Gastrocnemius medialis (tissue), 4 donors: ENCODE measurements at regions not wholly inside any gene's neighbourhood (a gene's known extent, or its start where the extent isn't known, plus 50 kb on each side); places are given as distances from the start of the nearest gene placed in this dataset.
"Not testable (repeated sequence)": the region's sequence is repeated elsewhere in the genome, so short reads cannot be mapped to it uniquely, and the experiment has no call there.

Experiments used
- ATAC-seq, 2 donors: fragments of 150-250 bp; one replicate each; pipeline ENCODE4 v1.9.1; 2016
- DNase-seq, 2 donors: peaks; one replicate each; pipeline ENCODE4 v3.0.0-alpha.2; 2019
- H3K27ac ChIP-seq, 4 donors: fragments of 200-600 bp; sonication (generic); 1 replicate in 1 of 4; 2 replicates in 3 of 4; pipeline ENCODE4 v1.5.1; 2016 to 2018; ENCODE audit warnings: mild to moderate bottlenecking in 2 of 4, moderate library complexity in 1 of 4
- H3K27me3 ChIP-seq, 3 donors: fragments of 200-600 bp; sonication (generic) in 2 of 3; 1 replicate in 1 of 3; 2 replicates in 2 of 3; pipeline versions ENCODE4 v1.5.1 to v1.6.0; 2016 to 2019; ENCODE audit warnings: mild to moderate bottlenecking in 1 of 3, moderate library complexity in 1 of 3
- H3K36me3 ChIP-seq, 2 donors: fragments of 200-600 bp; sonication (generic) in 1 of 2; one replicate each; pipeline ENCODE4 v1.5.1; 2017 to 2018
- H3K4me1 ChIP-seq, 2 donors: fragments of 200-600 bp; sonication (generic) in 1 of 2; one replicate each; pipeline ENCODE4 v1.5.1; 2016 to 2017; ENCODE audit warnings: mild to moderate bottlenecking in 2 of 2
- H3K4me3 ChIP-seq, 4 donors: fragments of 200-600 bp; sonication (generic) in 3 of 4; 1 replicate in 1 of 4; 2 replicates in 3 of 4; pipeline ENCODE4 v1.5.1; 2016 to 2019; ENCODE audit warnings: mild to moderate bottlenecking in 2 of 4
- H3K9me3 ChIP-seq, 3 donors: fragments of 200-600 bp; sonication (generic) in 2 of 3; 1 replicate in 1 of 3; 2 replicates in 2 of 3; pipeline ENCODE4 v1.5.1; 2016 to 2019
- POLR2A ChIP-seq, 2 donors: fragments of 450-650 bp; IDR thresholded peaks; one replicate each; pipeline ENCODE4 v1.6.1; 2017; ENCODE audit warnings: antibody characterized with exemption in 2 of 2, mild to moderate bottlenecking in 2 of 2, moderate library complexity in 2 of 2
- in situ Hi-C, 4 donors: fragments of 200-750 bp; cut with MboI; loops; one replicate each; pipeline versions ENCODE4 v1.15.0 to v1.8.0; 2017; ENCODE audit warnings: low sequenced_read_pairs in 4 of 4
- intact Hi-C: fragments of 100-400 bp; cut with DNase I; formaldehyde crosslinking; loops from one replicate; pipeline ENCODE4 v1.15.1; 2023; ENCODE audit warnings: low total_unique reads
- TF ChIP-seq, protein P1 (sequence below), 5 experiments: fragments of 450-650 bp in 3 of 5; fragments of 200-600 bp in 2 of 5; sonication (generic) in 2 of 5; IDR thresholded peaks in 4 of 5; conservative IDR thresholded peaks in 1 of 5; 1 replicate in 4 of 5; 2 replicates in 1 of 5; pipeline ENCODE4 v1.5.1; 2016 to 2019; ENCODE audit warnings: antibody characterized with exemption in 5 of 5, mild to moderate bottlenecking in 3 of 5, moderate library complexity in 3 of 5

GRCh38 chr14:84323978-84324377 lies 1206.0 kb upstream of the FLRT2 start:
- Histone ChIP-seq H3K4me3 (no peak overlapping the region), H3K27ac (no peak overlapping the region), H3K4me1 (no peaks in the 10 kb centered on the region), H3K36me3 (no peaks in the 10 kb centered on the region), H3K27me3 (no peaks in the 10 kb centered on the region), H3K9me3 (no peaks in the 10 kb centered on the region)
- intact Hi-C loops, result no loop called here
- in situ Hi-C loops, result no loop called here
- no peak for DNase-seq
- TF ChIP-seq, protein P1, sequence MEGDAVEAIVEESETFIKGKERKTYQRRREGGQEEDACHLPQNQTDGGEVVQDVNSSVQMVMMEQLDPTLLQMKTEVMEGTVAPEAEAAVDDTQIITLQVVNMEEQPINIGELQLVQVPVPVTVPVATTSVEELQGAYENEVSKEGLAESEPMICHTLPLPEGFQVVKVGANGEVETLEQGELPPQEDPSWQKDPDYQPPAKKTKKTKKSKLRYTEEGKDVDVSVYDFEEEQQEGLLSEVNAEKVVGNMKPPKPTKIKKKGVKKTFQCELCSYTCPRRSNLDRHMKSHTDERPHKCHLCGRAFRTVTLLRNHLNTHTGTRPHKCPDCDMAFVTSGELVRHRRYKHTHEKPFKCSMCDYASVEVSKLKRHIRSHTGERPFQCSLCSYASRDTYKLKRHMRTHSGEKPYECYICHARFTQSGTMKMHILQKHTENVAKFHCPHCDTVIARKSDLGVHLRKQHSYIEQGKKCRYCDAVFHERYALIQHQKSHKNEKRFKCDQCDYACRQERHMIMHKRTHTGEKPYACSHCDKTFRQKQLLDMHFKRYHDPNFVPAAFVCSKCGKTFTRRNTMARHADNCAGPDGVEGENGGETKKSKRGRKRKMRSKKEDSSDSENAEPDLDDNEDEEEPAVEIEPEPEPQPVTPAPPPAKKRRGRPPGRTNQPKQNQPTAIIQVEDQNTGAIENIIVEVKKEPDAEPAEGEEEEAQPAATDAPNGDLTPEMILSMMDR (IDR thresholded peaks at IDR 0.05 in 4 of 5, conservative IDR thresholded peaks at IDR 0.05 in 1 of 5), result no peak
- TF ChIP-seq POLR2A (IDR thresholded peaks at IDR 0.05), result no peak
- ATAC-seq, result no peak

DNA sequence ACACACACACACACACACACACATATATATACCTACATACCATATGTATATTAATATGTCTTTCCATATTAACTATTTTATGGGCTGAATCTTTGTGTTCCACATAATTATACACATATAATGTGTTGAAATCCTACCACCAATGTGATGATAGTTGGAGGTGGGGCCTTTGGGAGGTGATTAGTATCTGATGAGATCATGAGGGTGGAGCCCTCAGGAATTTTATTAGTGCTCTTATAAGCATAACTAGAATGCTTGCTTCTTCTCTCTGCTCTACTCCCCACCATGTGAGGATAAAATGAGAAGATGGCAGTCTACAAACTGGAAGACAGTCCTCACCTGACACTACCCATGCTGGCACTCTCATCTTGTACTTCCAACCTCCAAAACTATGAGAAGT lies 1193.5 kb upstream of the FLRT2 start:
- Histone ChIP-seq H3K4me1 (no peaks in the 10 kb centered on the region), H3K27me3 (no peaks in the 10 kb centered on the region), H3K4me3 (no peak overlapping the region), H3K27ac (no peak overlapping the region), H3K9me3 (no peaks in the 10 kb centered on the region), H3K36me3 (no peaks in the 10 kb centered on the region)
- ATAC-seq (no peak), DNase-seq (no peak)
- in situ Hi-C loops, result no loop called here
- intact Hi-C loops, result no loop called here
- TF ChIP-seq, protein P1 (IDR thresholded peaks at IDR 0.05 in 4 of 5, conservative IDR thresholded peaks at IDR 0.05 in 1 of 5), result no peak
- TF ChIP-seq POLR2A (IDR thresholded peaks at IDR 0.05), result no peak

- DNase-seq (no peak), ATAC-seq (no peak)
- no peaks in the 10 kb centered on the region for H3K27me3 ChIP-seq
- no peak overlapping the region for H3K27ac ChIP-seq
- no peaks in the 10 kb centered on the region for H3K4me1 ChIP-seq
- intact Hi-C loops, result no loop called here
- in situ Hi-C loops, result no loop called here
- TF ChIP-seq POLR2A (IDR thresholded peaks at IDR 0.05), result no peak
- TF ChIP-seq, protein P1 (IDR thresholded peaks at IDR 0.05 in 4 of 5, conservative IDR thresholded peaks at IDR 0.05 in 1 of 5), result no peak
- no peaks in the 10 kb centered on the region for H3K36me3 ChIP-seq
- no peaks in the 10 kb centered on the region for H3K9me3 ChIP-seq
- no peak overlapping the region for H3K4me3 ChIP-seq
These were observed 1189.0 kb upstream of the FLRT2 start for GRCh38 chr14:84340938-84341337.

GRCh38 chr14:84341867-84342266 lies 1188.1 kb upstream of the FLRT2 start:
- DNase-seq, H3K27ac ChIP-seq, H3K4me3 ChIP-seq, H3K4me1 ChIP-seq, ATAC-seq, H3K9me3 ChIP-seq, intact Hi-C loops, H3K27me3 ChIP-seq, H3K36me3 ChIP-seq, in situ Hi-C loops: not testable (repeated sequence)

- ATAC-seq (no peak), DNase-seq (no peak)
- in situ Hi-C loops (no loop called here), intact Hi-C loops (no loop called here)
- Histone ChIP-seq H3K4me1 (no peaks in the 10 kb centered on the region), H3K4me3 (no peak overlapping the region), H3K27ac (no peak overlapping the region), H3K27me3 (no peaks in the 10 kb centered on the region), H3K36me3 (no peaks in the 10 kb centered on the region), H3K9me3 (no peaks in the 10 kb centered on the region)
- TF ChIP-seq, protein P1 (IDR thresholded peaks at IDR 0.05 in 4 of 5, conservative IDR thresholded peaks at IDR 0.05 in 1 of 5), result no peak
- no peak for TF ChIP-seq POLR2A (IDR thresholded peaks at IDR 0.05)
These were observed 1186.3 kb upstream of the FLRT2 start for GRCh38 chr14:84343656-84344055.
